ENCODE measurements at regions not wholly inside any gene's neighbourhood (a gene's known extent, or its start where the extent isn't known, plus 50 kb on each side); places are given as distances from the start of the nearest gene placed in this dataset.

GRCh38 chr9:129380961-129381401 is 202.9 kb upstream of the IER5L start:
- TF ChIP-seq CTCF (IDR thresholded peaks at IDR 0.05; ENCODE audit: extremely low read depth in 1 of 2, insufficient read depth in 1 of 2, low read depth in 1 of 2, low read length in 2 of 2) (no peak), POLR2A (IDR thresholded peaks at IDR 0.05; ENCODE audit: low read depth, low read length) (no peak), EZH2 (IDR thresholded peaks at IDR 0.05; ENCODE audit: borderline replicate concordance, low read depth, low read length, severe bottlenecking) (no peak), MYC (IDR thresholded peaks at IDR 0.05; ENCODE audit: low read depth, low read length) (no peak)

Measured in endothelial cell of umbilical vein (primary cell).